ENCODE measurements at regions not wholly inside any gene's neighbourhood (a gene's known extent, or its start where the extent isn't known, plus 50 kb on each side); places are given as distances from the start of the nearest gene placed in this dataset.

GRCh38 chr5:174202996-174203395, 157.5 kb downstream of the NSG2 start:
- Histone ChIP-seq H3K27me3 (ENCODE audit: control insufficient read depth in 4 of 4, insufficient read depth in 4 of 4, low read length in 3 of 4) (peaks cover 0 to 2% (median 0%) of the 10 kb centered on the region in 4 donors), H3K4me3 (ENCODE audit: low read depth in 1 of 3, low read length in 3 of 3) (no peak overlapping the region), H3K36me3 (ENCODE audit: control insufficient read depth in 4 of 4, insufficient read depth in 3 of 4, low read depth in 1 of 4, low read length in 3 of 4) (no peaks in the 10 kb centered on the region), H3K9ac (ENCODE audit: low read depth in 1 of 2, low read length in 2 of 2) (no peak overlapping the region), H3K4me1 (ENCODE audit: control insufficient read depth in 4 of 4, insufficient read depth in 4 of 4, low read length in 3 of 4) (no peaks in the 10 kb centered on the region), H3K9me3 (ENCODE audit: control insufficient read depth in 4 of 4, low read length in 3 of 4) (no peaks in the 10 kb centered on the region), H3K27ac (ENCODE audit: low read depth in 1 of 2, low read length in 2 of 2) (no peak overlapping the region)
- 89% methylated on average over 6 of the region's 6 CpGs for WGBS
- DNase-seq (ENCODE audit: low spot score), result no peak
- no peak for TF ChIP-seq YY1 (IDR thresholded peaks at IDR 0.05)
- TF ChIP-seq HNF4A (conservative IDR thresholded peaks at IDR 0.05), result no peak
- TF ChIP-seq, protein P1, sequence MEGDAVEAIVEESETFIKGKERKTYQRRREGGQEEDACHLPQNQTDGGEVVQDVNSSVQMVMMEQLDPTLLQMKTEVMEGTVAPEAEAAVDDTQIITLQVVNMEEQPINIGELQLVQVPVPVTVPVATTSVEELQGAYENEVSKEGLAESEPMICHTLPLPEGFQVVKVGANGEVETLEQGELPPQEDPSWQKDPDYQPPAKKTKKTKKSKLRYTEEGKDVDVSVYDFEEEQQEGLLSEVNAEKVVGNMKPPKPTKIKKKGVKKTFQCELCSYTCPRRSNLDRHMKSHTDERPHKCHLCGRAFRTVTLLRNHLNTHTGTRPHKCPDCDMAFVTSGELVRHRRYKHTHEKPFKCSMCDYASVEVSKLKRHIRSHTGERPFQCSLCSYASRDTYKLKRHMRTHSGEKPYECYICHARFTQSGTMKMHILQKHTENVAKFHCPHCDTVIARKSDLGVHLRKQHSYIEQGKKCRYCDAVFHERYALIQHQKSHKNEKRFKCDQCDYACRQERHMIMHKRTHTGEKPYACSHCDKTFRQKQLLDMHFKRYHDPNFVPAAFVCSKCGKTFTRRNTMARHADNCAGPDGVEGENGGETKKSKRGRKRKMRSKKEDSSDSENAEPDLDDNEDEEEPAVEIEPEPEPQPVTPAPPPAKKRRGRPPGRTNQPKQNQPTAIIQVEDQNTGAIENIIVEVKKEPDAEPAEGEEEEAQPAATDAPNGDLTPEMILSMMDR (IDR thresholded peaks at IDR 0.05; ENCODE audit: low read depth, low read length, missing input control), result no peak
- TF ChIP-seq SP1 (IDR thresholded peaks at IDR 0.05), result no peak
- TF ChIP-seq HNF4G (IDR thresholded peaks at IDR 0.05), result no peak
- TF ChIP-seq EGR1 (IDR thresholded peaks at IDR 0.05; ENCODE audit: low read depth in 2 of 2), result no peak
- no peak for TF ChIP-seq FOXA2 (IDR thresholded peaks at IDR 0.05)
- no peak for TF ChIP-seq ZBTB33 (IDR thresholded peaks at IDR 0.05)
- no peak for TF ChIP-seq RAD21 (IDR thresholded peaks at IDR 0.05)
- TF ChIP-seq TAF1 (conservative IDR thresholded peaks at IDR 0.05), result no peak
- TF ChIP-seq FOXA1 (IDR thresholded peaks at IDR 0.05), result no peak
- TF ChIP-seq RXRA (IDR thresholded peaks at IDR 0.05), result no peak
- TF ChIP-seq, protein P2, sequence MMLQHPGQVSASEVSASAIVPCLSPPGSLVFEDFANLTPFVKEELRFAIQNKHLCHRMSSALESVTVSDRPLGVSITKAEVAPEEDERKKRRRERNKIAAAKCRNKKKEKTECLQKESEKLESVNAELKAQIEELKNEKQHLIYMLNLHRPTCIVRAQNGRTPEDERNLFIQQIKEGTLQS (IDR thresholded peaks at IDR 0.05), result no peak
- TF ChIP-seq JUND (IDR thresholded peaks at IDR 0.05), result no peak
- TF ChIP-seq REST (IDR thresholded peaks at IDR 0.05), result no peak
- TF ChIP-seq MAX (IDR thresholded peaks at IDR 0.05), result no peak
- TF ChIP-seq NR2F2 (IDR thresholded peaks at IDR 0.05), result no peak
- TF ChIP-seq GABPA (IDR thresholded peaks at IDR 0.05 in 1 of 2, conservative IDR thresholded peaks at IDR 0.05 in 1 of 2), result no peak
